GM06990 (cell line): ENCODE measurements at regions not wholly inside any gene's neighbourhood (a gene's known extent, or its start where the extent isn't known, plus 50 kb on each side); places are given as distances from the start of the nearest gene placed in this dataset.
"Not testable (repeated sequence)": the region's sequence is repeated elsewhere in the genome, so short reads cannot be mapped to it uniquely, and the experiment has no call there.

ENCODE experiments used
- DNase-seq: peaks from one replicate; pipeline ENCODE4 v3.0.0-alpha.2; 2011; ENCODE audit not compliant: insufficient read length; ENCODE audit errors: extremely low read depth
- H3K27me3 ChIP-seq: replicated peaks from 2 replicates; pipeline ENCODE4 v1.6.0; 2011; ENCODE audit warnings: low read length; ENCODE audit not compliant: control insufficient read depth, insufficient read depth
- H3K36me3 ChIP-seq: 2 replicates; pipeline ENCODE4 v1.5.1; 2011; ENCODE audit warnings: low read length; ENCODE audit not compliant: control insufficient read depth, insufficient read depth
- H3K4me3 ChIP-seq: replicated peaks from 2 replicates; pipeline ENCODE4 v1.5.1; 2011; ENCODE audit warnings: low read depth, mild to moderate bottlenecking, control low read depth, low read length
- CTCF ChIP-seq: IDR thresholded peaks from 2 replicates; pipeline ENCODE4 v1.5.1; 2011; ENCODE audit warnings: low read length, control low read depth, mild to moderate bottlenecking, inconsistent platforms; ENCODE audit not compliant: insufficient read depth, poor library complexity, severe bottlenecking

- no peak for DNase-seq
These were observed 65.2 kb downstream of the CCDC195 start for GRCh38 chr2:224650815-224651439.

GRCh38 chr2:224647684-224648083 lies 62.5 kb upstream of the CUL3 start:
- H3K36me3 ChIP-seq, H3K4me3 ChIP-seq, DNase-seq, H3K27me3 ChIP-seq: not testable (repeated sequence)

More at GRCh38 chr2:224650815-224651439, 65.2 kb downstream of the CCDC195 start:
- TF ChIP-seq CTCF: peak; percentile 77
- H3K4me3 ChIP-seq: no peak overlapping the region
- no peaks in the 10 kb centered on the region for H3K36me3 ChIP-seq
- no peaks in the 10 kb centered on the region for H3K27me3 ChIP-seq

GRCh38 chr2:224646242-224646846 lies 61.2 kb upstream of the CUL3 start:
- peak; percentile 68 for TF ChIP-seq CTCF
- Histone ChIP-seq H3K4me3 (no peak overlapping the region), H3K27me3 (no peaks in the 10 kb centered on the region), H3K36me3 (no peaks in the 10 kb centered on the region)
- DNase-seq: no peak

- Histone ChIP-seq H3K4me3 (no peak overlapping the region), H3K27me3 (no peaks in the 10 kb centered on the region), H3K36me3 (no peaks in the 10 kb centered on the region)
- no peak for TF ChIP-seq CTCF
- no peak for DNase-seq
These were observed 60.6 kb upstream of the CUL3 start for GRCh38 chr2:224645722-224646121.

GRCh38 chr2:224640679-224641078 lies 55.5 kb upstream of the CUL3 start:
- DNase-seq: no peak
- Histone ChIP-seq H3K27me3 (no peaks in the 10 kb centered on the region), H3K36me3 (no peaks in the 10 kb centered on the region), H3K4me3 (no peak overlapping the region)
- no peak for TF ChIP-seq CTCF

- no peak overlapping the region; the same call in 1 of the 2 replicates for H3K4me3 ChIP-seq
- DNase-seq: peak; percentile 64
- H3K27me3 ChIP-seq: no peaks in the 10 kb centered on the region
- H3K36me3 ChIP-seq: no peaks in the 10 kb centered on the region
- no peak for TF ChIP-seq CTCF
These were observed 53.2 kb upstream of the CUL3 start for GRCh38 chr2:224638301-224638823.
